Activated T-helper 2 cell treated with anti-CD3 and anti-CD28 coated beads, Interferon-gamma antibody, Interleukin-2, Interleukin-4, amounts not matched to agents 10 μg/mL and 5 μg/mL and 100 μg/mL, durations not matched to agents 14 hours and 24 hours and 36 hours (primary cell): ENCODE measurements at regions not wholly inside any gene's neighbourhood (a gene's known extent, or its start where the extent isn't known, plus 50 kb on each side); places are given as distances from the start of the nearest gene placed in this dataset.
"Not testable (repeated sequence)": the region's sequence is repeated elsewhere in the genome, so short reads cannot be mapped to it uniquely, and the experiment has no call there.

Experiments
- DNase-seq: peaks from one replicate; pipeline ENCODE4 v3.0.0; 2021; ENCODE audit warnings: low spot score
- H3K27ac Mint-ChIP-seq: one replicate; pipeline ENCODE4 v1.8.0; 2021; ENCODE audit warnings: mixed read lengths
- H3K27me3 Mint-ChIP-seq: one replicate; pipeline ENCODE4 v1.8.0; 2021; ENCODE audit warnings: low read depth, mixed read lengths
- H3K36me3 Mint-ChIP-seq: one replicate; pipeline ENCODE4 v1.8.0; 2021; ENCODE audit warnings: low read depth, mixed read lengths
- H3K4me1 Mint-ChIP-seq: one replicate; pipeline ENCODE4 v1.8.0; 2021; ENCODE audit warnings: low read depth, mixed read lengths
- H3K4me3 Mint-ChIP-seq: one replicate; pipeline ENCODE4 v1.8.0; 2021; ENCODE audit warnings: low read depth, mild to moderate bottlenecking, moderate library complexity, mixed read lengths
- H3K9me3 Mint-ChIP-seq: one replicate; pipeline ENCODE4 v1.8.0; 2021; ENCODE audit warnings: mixed read lengths
- intact Hi-C: fragments of 100-400 bp; cut with micrococcal nuclease; formaldehyde crosslinking; loops from one replicate; pipeline ENCODE4 v1.15.1; 2023

DNA sequence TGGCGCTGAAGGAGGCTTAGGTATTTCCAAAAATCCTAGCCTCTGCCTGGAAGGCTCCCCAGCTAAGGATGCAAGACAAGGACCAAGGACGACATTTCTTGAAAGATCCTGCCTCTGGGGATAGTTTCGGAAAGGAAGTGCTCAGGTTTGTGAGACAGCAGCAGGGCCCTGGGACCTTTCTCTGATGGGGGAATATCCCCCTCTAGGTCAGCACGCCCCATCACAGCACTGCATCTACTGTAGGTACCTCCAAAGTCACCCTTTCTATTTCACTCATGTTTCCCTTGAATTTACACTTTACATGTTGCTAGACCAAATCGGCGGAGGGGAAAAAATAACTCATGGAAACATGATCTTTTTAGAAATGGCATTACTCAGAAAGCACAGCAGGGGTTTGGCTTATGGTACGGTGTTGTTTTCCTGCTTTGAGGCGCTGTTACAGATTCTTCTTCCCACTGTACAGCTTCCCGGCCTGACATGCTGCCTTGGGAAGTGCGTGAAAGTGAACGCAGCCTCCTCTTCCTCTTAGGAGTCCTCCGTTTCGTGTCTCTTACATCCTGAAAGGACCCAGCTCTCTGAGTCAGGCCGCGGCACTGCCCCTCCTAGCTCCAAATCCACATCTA is 77.2 kb upstream of the DHRSX start:
- peaks cover 19% of the 10 kb centered on the region for H3K27me3 Mint-ChIP-seq
- H3K4me3 Mint-ChIP-seq = no peak overlapping the region
- H3K27ac Mint-ChIP-seq = no peak overlapping the region
- intact Hi-C loops = no loop called here
- H3K36me3 Mint-ChIP-seq = no peaks in the 10 kb centered on the region
- peaks cover 4% of the 10 kb centered on the region for H3K4me1 Mint-ChIP-seq
- no peak for DNase-seq
- H3K9me3 Mint-ChIP-seq = no peaks in the 10 kb centered on the region

DNA sequence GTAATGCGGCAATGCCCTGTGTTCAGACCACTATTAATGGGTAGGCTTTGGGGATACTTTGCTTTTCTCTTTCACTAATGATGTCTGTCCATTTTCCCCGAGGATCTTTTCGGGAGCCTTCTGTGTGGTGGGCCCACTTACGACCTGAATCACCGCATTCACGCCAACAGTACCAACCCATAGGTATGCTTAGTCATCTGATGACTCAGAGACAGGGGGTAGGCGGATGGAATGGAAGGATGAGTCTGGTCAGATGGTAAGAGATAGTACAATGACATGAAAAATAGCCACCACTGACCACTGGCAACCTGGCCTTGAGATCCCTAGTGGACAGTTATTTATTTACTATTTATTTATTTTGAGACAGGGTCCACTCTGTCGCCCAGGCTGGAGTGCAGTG is 76.0 kb upstream of the DHRSX start:
- intact Hi-C loops = no loop called here
- H3K9me3 Mint-ChIP-seq = no peaks in the 10 kb centered on the region
- H3K27ac Mint-ChIP-seq = no peak overlapping the region
- no peaks in the 10 kb centered on the region for H3K36me3 Mint-ChIP-seq
- no peak overlapping the region for H3K4me3 Mint-ChIP-seq
- DNase-seq = no peak
- H3K4me1 Mint-ChIP-seq = peaks cover 4% of the 10 kb centered on the region
- H3K27me3 Mint-ChIP-seq = peaks cover 10% of the 10 kb centered on the region

DNA sequence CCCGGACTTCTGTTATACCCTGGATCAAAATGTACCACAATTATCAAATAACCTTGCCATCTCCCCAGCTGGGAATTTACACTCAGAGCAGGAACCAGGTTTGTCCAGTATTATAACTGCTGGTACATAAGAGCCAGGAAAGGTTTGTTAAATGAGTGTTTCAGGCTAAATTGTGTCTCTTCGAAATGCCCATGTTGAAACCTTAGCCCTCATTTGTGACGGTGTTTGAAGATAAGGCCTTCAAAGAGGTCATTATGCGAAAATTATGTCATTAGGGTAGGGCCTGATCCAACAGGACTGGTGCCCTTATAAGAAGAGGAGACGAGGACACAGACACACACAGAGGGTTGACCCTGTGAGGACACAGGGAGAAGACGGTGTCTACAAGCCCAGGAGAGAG is 73.5 kb upstream of the DHRSX start:
- H3K4me3 Mint-ChIP-seq = no peak overlapping the region
- H3K27ac Mint-ChIP-seq = no peak overlapping the region
- H3K4me1 Mint-ChIP-seq = peaks cover 4% of the 10 kb centered on the region
- H3K27me3 Mint-ChIP-seq = peaks cover under 1% of the 10 kb centered on the region
- no peaks in the 10 kb centered on the region for H3K36me3 Mint-ChIP-seq
- no peaks in the 10 kb centered on the region for H3K9me3 Mint-ChIP-seq
- DNase-seq = no peak
- intact Hi-C loops = no loop called here

DNA sequence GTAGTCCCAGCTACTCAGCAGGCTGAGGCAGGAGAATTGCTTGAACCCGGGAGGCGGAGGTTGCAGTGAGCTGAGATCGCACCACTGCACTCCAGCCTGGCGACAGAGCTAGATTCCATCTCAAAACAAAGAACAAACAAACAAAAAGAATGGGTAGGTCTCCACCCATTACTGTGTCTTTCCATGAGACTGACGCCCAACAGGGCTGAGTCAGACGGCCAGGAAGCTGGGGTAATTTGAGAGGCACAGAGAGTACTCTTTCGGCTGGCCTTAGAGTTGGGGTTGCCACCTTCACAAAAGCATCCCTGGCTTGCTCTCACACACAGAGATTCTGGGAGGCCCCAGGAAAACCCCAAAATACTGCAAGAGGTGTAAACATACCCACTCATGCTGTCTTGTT is 72.0 kb upstream of the DHRSX start:
- DNase-seq = no peak
- no peak overlapping the region for H3K27ac Mint-ChIP-seq
- H3K27me3 Mint-ChIP-seq = no peaks in the 10 kb centered on the region
- H3K4me1 Mint-ChIP-seq = peaks cover 1% of the 10 kb centered on the region
- intact Hi-C loops = no loop called here
- H3K4me3 Mint-ChIP-seq = no peak overlapping the region
- no peaks in the 10 kb centered on the region for H3K36me3 Mint-ChIP-seq
- no peaks in the 10 kb centered on the region for H3K9me3 Mint-ChIP-seq

DNA sequence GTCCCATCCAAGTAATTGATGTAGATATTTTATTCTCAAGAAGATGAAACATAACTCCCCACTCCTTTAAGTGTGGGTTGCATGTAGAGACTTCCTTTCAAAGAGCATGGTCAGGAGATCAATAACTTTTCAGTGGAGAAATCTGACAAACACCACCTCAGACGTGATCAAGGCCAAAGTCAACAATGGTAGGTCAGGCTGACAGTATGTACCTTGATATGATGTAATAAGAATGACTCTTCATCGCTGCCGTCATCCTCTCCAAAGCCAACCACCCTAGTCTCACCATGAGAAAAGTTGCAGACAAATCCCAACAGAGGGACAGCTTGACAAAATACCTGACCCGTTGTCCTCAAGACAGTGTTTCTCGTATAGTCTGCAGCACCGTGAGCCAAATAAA is 67.3 kb upstream of the DHRSX start:
- no peak overlapping the region for H3K4me3 Mint-ChIP-seq
- no peak overlapping the region for H3K27ac Mint-ChIP-seq
- H3K27me3 Mint-ChIP-seq = no peaks in the 10 kb centered on the region
- no peaks in the 10 kb centered on the region for H3K36me3 Mint-ChIP-seq
- no peaks in the 10 kb centered on the region for H3K4me1 Mint-ChIP-seq
- DNase-seq = no peak
- H3K9me3 Mint-ChIP-seq = no peaks in the 10 kb centered on the region
- intact Hi-C loops = no loop called here

DNA sequence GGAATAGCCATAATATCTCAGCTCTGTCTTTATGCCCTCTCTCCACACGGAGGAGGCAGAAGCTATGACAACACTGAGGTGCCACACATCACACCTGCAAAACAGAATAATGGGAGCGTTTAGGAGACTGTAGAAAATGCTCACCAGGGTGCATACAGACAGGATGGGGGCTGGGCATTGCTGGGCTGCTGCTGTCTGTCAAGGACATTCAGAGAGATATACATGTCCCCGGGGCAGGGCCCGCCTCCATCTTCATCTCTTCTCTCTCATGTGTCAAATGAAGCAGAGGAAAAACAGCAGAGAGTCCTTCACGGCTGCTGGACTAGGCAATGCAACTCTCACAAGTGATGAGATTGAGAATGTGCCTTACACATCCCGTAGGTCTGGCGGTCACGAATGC is 65.3 kb upstream of the DHRSX start:
- H3K4me1 Mint-ChIP-seq = no peaks in the 10 kb centered on the region
- no peak for DNase-seq
- H3K27me3 Mint-ChIP-seq = no peaks in the 10 kb centered on the region
- intact Hi-C loops = no loop called here
- no peaks in the 10 kb centered on the region for H3K9me3 Mint-ChIP-seq
- no peaks in the 10 kb centered on the region for H3K36me3 Mint-ChIP-seq
- H3K27ac Mint-ChIP-seq = no peak overlapping the region
- H3K4me3 Mint-ChIP-seq = no peak overlapping the region

DNA sequence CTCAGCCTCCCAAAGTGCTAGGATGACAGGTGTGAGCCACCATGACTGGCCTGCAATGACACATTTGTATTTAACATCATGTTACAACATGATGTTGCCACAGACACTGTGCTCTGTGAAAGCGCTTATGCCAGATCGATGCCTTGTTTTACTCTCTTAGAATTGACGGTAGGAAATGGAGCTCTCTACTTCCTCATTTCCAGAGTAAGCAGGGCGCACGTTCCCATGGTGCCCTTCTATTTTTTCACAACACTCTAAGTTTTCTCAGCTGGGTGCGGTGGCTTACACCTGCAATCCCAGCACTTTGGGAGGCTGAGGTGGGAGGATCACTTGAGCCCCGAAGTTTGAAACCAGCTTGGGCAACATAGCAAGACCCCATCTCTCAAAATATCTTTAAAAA is 60.7 kb upstream of the DHRSX start:
- Mint-ChIP-seq H3K27me3 (no peaks in the 10 kb centered on the region), H3K4me1 (no peaks in the 10 kb centered on the region), H3K36me3 (no peaks in the 10 kb centered on the region), H3K9me3 (no peaks in the 10 kb centered on the region), H3K27ac (no peak overlapping the region), H3K4me3 (no peak overlapping the region)
- intact Hi-C loops = no loop called here
- no peak for DNase-seq

DNA sequence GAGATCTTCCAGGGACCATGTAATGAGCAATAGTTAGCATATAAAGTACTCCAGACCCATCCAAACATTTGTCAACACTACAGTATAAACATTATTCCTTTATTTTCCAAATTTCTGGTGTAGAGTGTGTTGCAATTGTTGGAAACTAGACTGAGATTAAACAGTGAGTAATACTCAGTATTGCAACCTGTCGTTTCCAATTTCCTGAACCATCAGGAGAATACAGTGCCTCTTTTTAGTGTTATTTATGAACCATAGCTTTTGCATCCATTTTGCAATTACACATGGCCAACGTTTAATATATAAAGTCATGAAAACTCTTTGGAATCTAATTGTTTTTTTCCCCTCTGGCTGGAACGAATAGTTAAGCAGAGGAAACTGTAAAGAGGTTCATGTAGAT is 58.3 kb upstream of the DHRSX start:
- H3K4me3 Mint-ChIP-seq = no peak overlapping the region
- H3K27me3 Mint-ChIP-seq = no peaks in the 10 kb centered on the region
- intact Hi-C loops = no loop called here
- no peaks in the 10 kb centered on the region for H3K36me3 Mint-ChIP-seq
- H3K9me3 Mint-ChIP-seq = no peaks in the 10 kb centered on the region
- no peaks in the 10 kb centered on the region for H3K4me1 Mint-ChIP-seq
- no peak overlapping the region for H3K27ac Mint-ChIP-seq
- no peak for DNase-seq

DNA sequence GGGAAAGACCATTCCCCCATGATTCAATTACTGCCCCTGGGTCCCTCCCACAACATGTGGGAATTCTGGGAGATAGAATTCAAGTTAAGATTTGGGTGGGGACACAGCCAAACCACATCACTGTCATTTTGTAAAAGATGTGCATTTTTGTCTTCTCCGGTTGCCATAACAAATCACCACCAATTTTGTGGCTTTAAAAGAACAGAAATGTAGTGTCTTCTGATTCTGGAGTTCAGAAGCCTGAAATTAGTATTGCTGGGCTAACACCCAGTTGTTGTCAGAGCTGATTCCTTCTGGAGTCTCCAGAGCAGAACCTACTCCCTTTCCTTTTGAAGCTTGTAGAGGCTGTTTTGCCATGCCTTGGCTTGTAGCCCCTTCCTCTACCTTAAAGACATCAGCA is 54.1 kb upstream of the DHRSX start:
- DNase-seq = no peak
- no peak overlapping the region for H3K27ac Mint-ChIP-seq
- no peaks in the 10 kb centered on the region for H3K9me3 Mint-ChIP-seq
- no peaks in the 10 kb centered on the region for H3K36me3 Mint-ChIP-seq
- H3K4me1 Mint-ChIP-seq = no peaks in the 10 kb centered on the region
- no peaks in the 10 kb centered on the region for H3K27me3 Mint-ChIP-seq
- intact Hi-C loops = no loop called here
- H3K4me3 Mint-ChIP-seq = no peak overlapping the region

DNA sequence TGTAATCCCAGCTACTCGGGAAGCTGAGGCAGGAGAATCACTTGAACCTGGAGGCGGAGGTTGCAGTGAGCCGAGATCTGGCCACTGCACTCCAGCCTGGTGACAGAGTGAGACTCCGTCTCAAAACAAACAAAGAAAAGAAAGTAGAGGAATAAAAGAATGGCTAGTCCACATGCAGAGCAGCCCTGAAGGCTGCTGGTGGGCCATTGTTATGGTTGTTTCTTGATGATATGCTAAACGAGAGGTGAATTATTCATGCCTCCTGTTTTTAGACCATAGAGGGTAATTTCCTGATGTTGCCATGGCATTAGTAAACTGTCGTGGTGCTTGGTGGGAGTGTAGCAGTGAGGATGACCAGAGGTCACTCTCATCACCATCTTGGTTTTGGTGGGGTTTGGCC is 53.3 kb upstream of the DHRSX start:
- H3K36me3 Mint-ChIP-seq, intact Hi-C loops, H3K4me3 Mint-ChIP-seq, DNase-seq, H3K27ac Mint-ChIP-seq, H3K27me3 Mint-ChIP-seq, H3K4me1 Mint-ChIP-seq, H3K9me3 Mint-ChIP-seq: not testable (repeated sequence)

DNA sequence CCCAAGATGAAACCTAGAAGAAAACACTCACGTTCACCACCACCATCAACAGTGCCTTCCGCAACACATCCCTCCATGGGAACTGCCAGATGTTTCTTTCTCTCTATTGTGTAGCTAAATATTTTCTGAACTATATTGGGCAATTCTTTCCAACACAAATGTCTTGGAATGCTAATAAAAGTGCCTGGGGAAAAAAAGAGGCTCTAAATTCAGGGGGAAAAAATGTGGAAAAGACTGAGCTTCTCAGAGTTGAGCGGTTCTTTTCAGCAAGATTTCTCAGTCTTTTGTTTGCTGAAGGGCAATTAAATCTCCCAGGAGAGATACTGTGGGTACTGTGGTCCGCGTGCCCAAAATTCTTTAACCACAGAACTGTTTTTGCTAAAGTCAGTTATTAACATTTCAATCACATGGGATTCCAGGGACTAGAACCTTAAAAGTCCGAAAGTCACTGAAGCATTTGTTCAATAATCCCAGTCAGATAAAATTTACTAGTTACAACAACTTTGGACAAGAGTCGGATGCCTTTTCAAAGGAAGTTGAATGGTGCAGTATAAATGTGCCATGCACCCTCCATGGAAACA is 51.9 kb upstream of the DHRSX start:
- DNase-seq = no peak
- Mint-ChIP-seq H3K27me3 (no peaks in the 10 kb centered on the region), H3K9me3 (no peaks in the 10 kb centered on the region), H3K36me3 (no peaks in the 10 kb centered on the region), H3K4me1 (no peaks in the 10 kb centered on the region), H3K4me3 (no peak overlapping the region), H3K27ac (no peak overlapping the region)
- intact Hi-C loops = no loop called here

DNA sequence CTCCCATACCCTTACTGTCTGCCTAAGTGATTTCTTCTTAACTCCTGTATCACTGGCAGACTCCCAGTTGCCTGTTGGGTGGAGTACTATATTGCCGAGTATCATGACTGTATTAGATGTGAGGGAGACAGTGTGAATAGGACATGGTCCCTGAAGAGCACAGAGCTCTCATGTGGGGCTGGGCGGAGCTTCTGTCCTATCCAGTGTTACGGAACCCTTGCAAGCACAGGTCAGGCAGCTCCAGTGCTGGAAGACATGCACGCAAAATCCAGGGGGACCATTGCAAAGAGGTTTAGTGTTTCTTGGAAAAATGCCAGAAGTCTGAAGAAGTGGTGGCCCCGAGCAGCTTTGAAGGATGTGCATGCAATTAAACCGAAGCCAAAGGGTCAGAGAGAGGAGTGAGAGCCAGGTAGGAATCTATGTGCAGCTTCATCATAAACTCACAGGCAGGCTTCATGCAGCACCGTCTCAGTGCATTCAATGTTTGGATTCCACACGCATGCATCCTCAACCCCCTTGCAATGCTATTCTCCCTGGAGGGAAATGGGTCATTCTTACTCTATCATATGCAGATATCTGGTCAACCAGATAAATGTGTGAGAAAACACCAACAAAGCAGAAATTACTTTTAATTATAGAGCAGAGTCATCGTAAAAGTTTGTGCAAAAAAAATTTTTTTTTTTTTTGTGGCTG is 49.7 kb upstream of the DHRSX start:
- Mint-ChIP-seq H3K27me3 (no peaks in the 10 kb centered on the region), H3K27ac (no peak overlapping the region), H3K36me3 (no peaks in the 10 kb centered on the region), H3K4me3 (no peak overlapping the region), H3K4me1 (no peaks in the 10 kb centered on the region), H3K9me3 (no peaks in the 10 kb centered on the region)
- intact Hi-C loops = no loop called here
- DNase-seq = no peak
